Heart right ventricle (tissue), 16 donors: ENCODE measurements at regions not wholly inside any gene's neighbourhood (a gene's known extent, or its start where the extent isn't known, plus 50 kb on each side); places are given as distances from the start of the nearest gene placed in this dataset.

Source experiments
- ATAC-seq, 8 donors: fragments of 200-7000 bp; cut with Tn5 transposase; one replicate each; pipeline ENCODE4 v1.9.1; 2020; ENCODE audit warnings: mild to moderate bottlenecking in 8 of 8, moderate library complexity in 8 of 8, moderate number of reproducible peaks in 1 of 8
- DNase-seq, 2 donors: peaks; one replicate each; pipeline ENCODE4 v3.0.0-alpha.2; 2020
- H3K27ac ChIP-seq, 10 donors: fragments of 200-600 bp; sonication (generic) in 2 of 10; one replicate each; pipeline versions ENCODE4 v1.5.0 to v1.8.0; 2020 to 2022; ENCODE audit warnings: mild to moderate bottlenecking in 3 of 10
- H3K27me3 ChIP-seq, 7 donors: fragments of 200-600 bp; one replicate each; pipeline ENCODE4 v1.8.0; 2021 to 2022; ENCODE audit warnings: mild to moderate bottlenecking in 2 of 7
- H3K36me3 ChIP-seq, 9 donors: fragments of 200-600 bp; sonication (generic) in 1 of 9; one replicate each; pipeline versions ENCODE4 v1.5.0 to v1.8.0; 2020 to 2022; ENCODE audit warnings: mild to moderate bottlenecking in 2 of 9
- H3K4me1 ChIP-seq, 9 donors: fragments of 200-600 bp; sonication (generic) in 1 of 9; one replicate each; pipeline versions ENCODE4 v1.5.0 to v1.8.0; 2020 to 2022; ENCODE audit warnings: mild to moderate bottlenecking in 4 of 9
- H3K4me3 ChIP-seq, 10 donors: fragments of 200-600 bp; sonication (generic) in 2 of 10; one replicate each; pipeline versions ENCODE4 v1.5.0 to v1.8.0; 2020 to 2022; ENCODE audit warnings: mild to moderate bottlenecking in 7 of 10, moderate library complexity in 2 of 10
- H3K9me3 ChIP-seq, 11 donors: fragments of 200-600 bp in 10 of 11; sonication (generic) in 2 of 11; one replicate each; pipeline versions ENCODE4 v1.5.0 to v1.8.0; 2013 to 2022; ENCODE audit warnings: mild to moderate bottlenecking in 2 of 11, control low read depth in 1 of 11, moderate library complexity in 1 of 11
- CTCF ChIP-seq, 9 donors: fragments of 200-600 bp; sonication (generic) in 2 of 9; IDR thresholded peaks; one replicate each; pipeline versions ENCODE4 v1.5.0 to v1.8.0; 2021 to 2022; ENCODE audit warnings: antibody characterized with exemption in 9 of 9, mild to moderate bottlenecking in 5 of 9, moderate library complexity in 1 of 9
- WGBS, 2 donors: extraction: QIAGEN DNeasy Blood & Tissue Kit; methylation state at CpG; one replicate each; pipeline ENCODE4 v1.1.7; 2013; ENCODE audit warnings: inconsistent platforms in 1 of 2; 5-methylcytosine and 5-hydroxymethylcytosine counted together
- intact Hi-C, 10 donors: fragments of 100-400 bp; cut with DNase I; formaldehyde crosslinking; loops; one replicate each; pipeline versions ENCODE4 v1.11.1 to v1.14.2; 2022
- donor health status: Arrhythmogenic right ventricular cardiomyopathy.
- donor health status: ischemic (EF 13 %, LVEDD 7.1; RV severe dilation, severe dysfunction).
- donor health status: healthy with polysubstance abuse.
- donor health status: DM: no; HTN: yes; CAD: no.
- donor health status: DM: no; HTN: no; CAD: no.
- donor health status: ischemic (EF 25% LVEDD 6.9; RV normal size, moderate dysfunction).
- donor health status: ischemic (EF 25% LVEDD 5.7; RV mildly dilated, moderate dysfunction).
- donor health status: healthy.
- donor health status: DM: yes; HTN: yes; CAD: no.
- donor health status: Ischemic cardiomyopathy.
- donor health status: ischemic (EF 35%, LVEDD 5.7; RV mildly dilated, moderate dysfunction).
- donor health status: nonischemic (EF 11% LVEDD 7.7; RV severe dilation, severe dysfunction).
- donor health status: DM: yes; HTN: yes; CAD: no.
- donor health status: PGD.
- donor health status: ischemic (EF 29% LVEDD 5.4; RV normal size, mild dysfunction).
- donor health status: nonischemic (EF 23%, LVEDD 6.1; RV moderate dilation, normal function).

GRCh38 chr9:11559001-11559776 lies 946.4 kb upstream of the PTPRD start:
- ATAC-seq (no peak), DNase-seq (no peak)
- WGBS, 2 donors: 34 to 35% methylated on average over 3 of the region's 3 CpGs
- TF ChIP-seq CTCF (IDR thresholded peaks at IDR 0.05): no peak
- no peaks in the 10 kb centered on the region for H3K27me3 ChIP-seq
- H3K4me1 ChIP-seq: no peaks in the 10 kb centered on the region
- no peak overlapping the region for H3K27ac ChIP-seq
- H3K4me3 ChIP-seq: no peak overlapping the region
- H3K36me3 ChIP-seq: no peaks in the 10 kb centered on the region
- peaks cover 0 to 20% (median 0%) of the 10 kb centered on the region in 11 donors for H3K9me3 ChIP-seq
- intact Hi-C loops: loop anchor here in 1 of 10 donors (10.0 kb wide), 1 partner anchor 64 kb away; no protein-coding TSS in a partner anchor

- WGBS, 2 donors: 51 to 53% methylated on average over 2 of the region's 2 CpGs
- no peaks in the 10 kb centered on the region for H3K9me3 ChIP-seq
- intact Hi-C loops: no loop called here
- no peak for ATAC-seq
- no peak overlapping the region for H3K4me3 ChIP-seq
- no peak for DNase-seq
- no peaks in the 10 kb centered on the region for H3K36me3 ChIP-seq
- no peaks in the 10 kb centered on the region for H3K27me3 ChIP-seq
- H3K27ac ChIP-seq: no peak overlapping the region
- H3K4me1 ChIP-seq: no peaks in the 10 kb centered on the region
- TF ChIP-seq CTCF (IDR thresholded peaks at IDR 0.05): no peak
Measured at GRCh38 chr9:11577522-11577921, 964.7 kb upstream of the PTPRD start.

GRCh38 chr9:11595756-11596155 lies 983.0 kb upstream of the PTPRD start:
- TF ChIP-seq CTCF (IDR thresholded peaks at IDR 0.05): no peak
- H3K4me3 ChIP-seq: no peak overlapping the region
- H3K9me3 ChIP-seq: peaks cover 0 to 10% (median 0%) of the 10 kb centered on the region in 11 donors
- ATAC-seq (no peak), DNase-seq (no peak)
- no peaks in the 10 kb centered on the region for H3K4me1 ChIP-seq
- H3K36me3 ChIP-seq: no peaks in the 10 kb centered on the region
- no peak overlapping the region for H3K27ac ChIP-seq
- intact Hi-C loops: no loop called here
- H3K27me3 ChIP-seq: no peaks in the 10 kb centered on the region

- H3K27me3 ChIP-seq: no peaks in the 10 kb centered on the region
- intact Hi-C loops: no loop called here
- H3K4me3 ChIP-seq: no peak overlapping the region
- no peaks in the 10 kb centered on the region for H3K4me1 ChIP-seq
- H3K36me3 ChIP-seq: no peaks in the 10 kb centered on the region
- peak in 1 of 8 donors; percentile 28 for ATAC-seq
- no peak for DNase-seq
- no peak overlapping the region for H3K27ac ChIP-seq
- WGBS, 2 donors: 87 to 88% methylated on average over 49 of the region's 49 CpGs
- no peak for TF ChIP-seq CTCF (IDR thresholded peaks at IDR 0.05)
- H3K9me3 ChIP-seq: peaks cover 0 to 22% (median 0%) of the 10 kb centered on the region in 11 donors
Measured at GRCh38 chr9:11618241-11618805, 1005.5 kb upstream of the PTPRD start.
